OCI-LY1 (cell line): ENCODE measurements at regions not wholly inside any gene's neighbourhood (a gene's known extent, or its start where the extent isn't known, plus 50 kb on each side); places are given as distances from the start of the nearest gene placed in this dataset.

Experiments
- H2AFZ ChIP-seq: fragments of 200-600 bp; sonication (generic), shearing (Covaris generic); 2 replicates; pipeline ENCODE4 v1.6.0; 2014; ENCODE audit warnings: antibody characterized with exemption, mild to moderate bottlenecking, low read length
- H3F3A ChIP-seq: fragments of 200-600 bp; sonication (generic), shearing (Covaris generic); 2 replicates; pipeline ENCODE4 v1.6.0; 2014; ENCODE audit warnings: mild to moderate bottlenecking, antibody characterized with exemption, low read length, moderate library complexity; ENCODE audit not compliant: insufficient read depth
- H3K27ac ChIP-seq: fragments of 200-600 bp; sonication (generic); 2 replicates; pipeline ENCODE4 v1.5.1; 2014; ENCODE audit warnings: low read length, mixed run types, mild to moderate bottlenecking, low read depth; ENCODE audit not compliant: poor library complexity, severe bottlenecking
- H3K27me3 ChIP-seq: fragments of 200-600 bp; sonication (generic); 2 replicates; pipeline ENCODE4 v1.6.0; 2014; ENCODE audit warnings: antibody characterized with exemption, mild to moderate bottlenecking, low read length, moderate library complexity; ENCODE audit not compliant: insufficient read depth
- H3K36me3 ChIP-seq: fragments of 200-600 bp; sonication (generic); 2 replicates; pipeline ENCODE4 v1.6.1; 2014; ENCODE audit warnings: mild to moderate bottlenecking, antibody characterized with exemption, low read length, moderate library complexity, mixed read lengths; ENCODE audit not compliant: insufficient read depth
- H3K4me1 ChIP-seq: fragments of 200-600 bp; sonication (generic); 2 replicates; pipeline ENCODE4 v1.5.1; 2014; ENCODE audit warnings: mild to moderate bottlenecking, low read length, moderate library complexity; ENCODE audit not compliant: insufficient read depth, severe bottlenecking
- H3K4me2 ChIP-seq: fragments of 200-600 bp; sonication (generic), shearing (Covaris generic); 2 replicates; pipeline ENCODE4 v1.6.1; 2014; ENCODE audit warnings: low read length
- H3K4me3 ChIP-seq: fragments of 200-600 bp; sonication (generic); 2 replicates; pipeline ENCODE4 v1.5.1; 2014; ENCODE audit warnings: low read length, low read depth, mild to moderate bottlenecking, mixed read lengths; ENCODE audit not compliant: poor library complexity, severe bottlenecking
- H3K79me2 ChIP-seq: fragments of 200-600 bp; shearing (Covaris generic); 2 replicates; pipeline ENCODE4 v1.6.1; 2016; ENCODE audit warnings: mixed run types, low read length, mixed read lengths; ENCODE audit not compliant: insufficient read depth
- H3K9ac ChIP-seq: fragments of 200-600 bp; sonication (generic), shearing (Covaris generic); 2 replicates; pipeline ENCODE4 v1.6.1; 2014; ENCODE audit warnings: mild to moderate bottlenecking, low read length, mixed read lengths
- H3K9me2 ChIP-seq: fragments of 200-600 bp; sonication (generic), shearing (Covaris generic); 2 replicates; pipeline ENCODE4 v1.6.1; 2014; ENCODE audit warnings: low read depth, mild to moderate bottlenecking, low read length, mixed read lengths
- H3K9me3 ChIP-seq: fragments of 200-600 bp; shearing (Covaris generic); 2 replicates; pipeline ENCODE4 v1.6.1; 2014; ENCODE audit warnings: low read length, mixed read lengths
- H4K20me1 ChIP-seq: fragments of 200-600 bp; sonication (generic), shearing (Covaris generic); 2 replicates; pipeline ENCODE4 v1.6.0; 2016; ENCODE audit warnings: mild to moderate bottlenecking, low read length; ENCODE audit not compliant: insufficient read depth
- EZH2 ChIP-seq: fragments of 200-600 bp; sonication (generic), shearing (Covaris generic); IDR thresholded peaks from 2 replicates; pipeline ENCODE4 v1.8.0; 2017; ENCODE audit warnings: borderline replicate concordance, mixed run types, mild to moderate bottlenecking, antibody characterized with exemption, low read length, moderate library complexity, mixed read lengths
- TF ChIP-seq, protein P1 (sequence below): fragments of 200-600 bp; sonication (generic), shearing (Covaris generic); IDR thresholded peaks from 2 replicates; pipeline ENCODE4 v1.5.1; 2017; ENCODE audit warnings: mild to moderate bottlenecking, antibody characterized with exemption, low read length, moderate library complexity, mixed read lengths

DNA sequence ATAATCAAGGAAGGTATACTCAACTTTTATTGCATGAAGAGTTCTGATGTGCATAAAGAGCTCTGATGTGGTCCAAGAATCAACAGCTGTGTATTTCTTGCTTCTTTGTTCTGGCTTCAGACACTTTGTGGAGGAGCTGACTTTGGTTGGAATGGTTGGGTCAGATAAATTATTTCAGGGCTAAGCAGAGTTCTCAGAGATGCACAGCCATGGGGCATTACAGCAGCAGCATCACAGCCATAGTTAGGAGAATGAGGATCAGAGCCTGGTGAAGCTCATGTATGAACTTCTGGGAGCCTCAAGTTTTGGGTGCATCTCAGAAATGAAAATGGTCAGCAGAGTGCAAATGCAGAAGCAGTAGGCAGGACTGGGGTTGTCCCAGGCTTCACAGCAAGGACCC lies 267.4 kb upstream of the RUNX1 start:
- no peak overlapping the region for H2AFZ ChIP-seq
- H3K36me3 ChIP-seq, result no peaks in the 10 kb centered on the region
- H4K20me1 ChIP-seq, result no peaks in the 10 kb centered on the region
- no peak overlapping the region for H3K27ac ChIP-seq
- TF ChIP-seq, protein P1, sequence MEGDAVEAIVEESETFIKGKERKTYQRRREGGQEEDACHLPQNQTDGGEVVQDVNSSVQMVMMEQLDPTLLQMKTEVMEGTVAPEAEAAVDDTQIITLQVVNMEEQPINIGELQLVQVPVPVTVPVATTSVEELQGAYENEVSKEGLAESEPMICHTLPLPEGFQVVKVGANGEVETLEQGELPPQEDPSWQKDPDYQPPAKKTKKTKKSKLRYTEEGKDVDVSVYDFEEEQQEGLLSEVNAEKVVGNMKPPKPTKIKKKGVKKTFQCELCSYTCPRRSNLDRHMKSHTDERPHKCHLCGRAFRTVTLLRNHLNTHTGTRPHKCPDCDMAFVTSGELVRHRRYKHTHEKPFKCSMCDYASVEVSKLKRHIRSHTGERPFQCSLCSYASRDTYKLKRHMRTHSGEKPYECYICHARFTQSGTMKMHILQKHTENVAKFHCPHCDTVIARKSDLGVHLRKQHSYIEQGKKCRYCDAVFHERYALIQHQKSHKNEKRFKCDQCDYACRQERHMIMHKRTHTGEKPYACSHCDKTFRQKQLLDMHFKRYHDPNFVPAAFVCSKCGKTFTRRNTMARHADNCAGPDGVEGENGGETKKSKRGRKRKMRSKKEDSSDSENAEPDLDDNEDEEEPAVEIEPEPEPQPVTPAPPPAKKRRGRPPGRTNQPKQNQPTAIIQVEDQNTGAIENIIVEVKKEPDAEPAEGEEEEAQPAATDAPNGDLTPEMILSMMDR, result no peak
- no peak for TF ChIP-seq EZH2
- H3K27me3 ChIP-seq, result no peaks in the 10 kb centered on the region
- no peaks in the 10 kb centered on the region for H3K9me3 ChIP-seq
- H3K4me2 ChIP-seq, result no peak overlapping the region
- peaks cover 6% of the 10 kb centered on the region for H3K4me1 ChIP-seq
- H3F3A ChIP-seq, result no peaks in the 10 kb centered on the region
- no peak overlapping the region for H3K4me3 ChIP-seq
- no peak overlapping the region for H3K9ac ChIP-seq
- H3K79me2 ChIP-seq, result no peaks in the 10 kb centered on the region
- no peaks in the 10 kb centered on the region; the same call in 1 of the 2 replicates for H3K9me2 ChIP-seq

DNA sequence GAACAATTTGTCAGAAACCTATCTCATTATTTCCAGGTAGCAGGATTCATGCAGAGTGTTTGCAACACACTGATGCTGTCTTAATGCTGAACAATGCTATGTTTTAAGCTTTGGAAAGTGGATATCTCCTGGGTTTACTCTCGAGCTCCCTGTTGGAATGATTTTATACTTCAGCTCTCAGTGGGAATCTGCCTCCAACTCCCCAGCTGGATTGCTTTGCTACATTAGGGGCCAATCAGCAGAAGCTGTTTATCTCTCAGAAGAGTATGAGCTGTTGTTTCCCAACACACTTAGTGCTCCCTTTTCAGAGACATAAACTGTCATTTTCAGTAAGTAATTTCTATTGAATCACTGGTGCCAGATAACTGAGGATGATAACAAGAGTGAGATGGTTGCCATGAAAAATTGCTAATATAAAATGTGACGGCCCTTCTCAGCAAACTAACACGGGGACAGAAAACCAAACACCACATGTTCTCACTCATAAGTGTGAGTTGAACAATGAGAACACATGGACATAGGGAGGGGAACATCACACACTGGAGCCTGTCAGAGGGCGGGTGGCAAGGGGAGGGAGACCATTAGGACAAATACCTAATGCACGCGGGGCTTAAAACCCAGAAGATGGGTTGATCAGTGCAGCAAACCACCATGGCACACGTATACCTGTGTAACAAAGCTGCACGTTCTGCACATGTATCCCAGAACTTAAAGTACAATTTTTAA lies 265.9 kb upstream of the RUNX1 start:
- Histone ChIP-seq H3K27me3 (no peaks in the 10 kb centered on the region), H3K36me3 (no peaks in the 10 kb centered on the region), H2AFZ (no peak overlapping the region), H3K4me1 (peaks cover 3% of the 10 kb centered on the region), H3K4me3 (no peak overlapping the region), H3K9me2 (no peaks in the 10 kb centered on the region; the same call in 1 of the 2 replicates), H4K20me1 (no peaks in the 10 kb centered on the region), H3K9me3 (no peaks in the 10 kb centered on the region), H3K4me2 (no peak overlapping the region), H3K79me2 (no peaks in the 10 kb centered on the region), H3K27ac (no peak overlapping the region), H3K9ac (no peak overlapping the region), H3F3A (no peaks in the 10 kb centered on the region)
- TF ChIP-seq, protein P1, result no peak
- TF ChIP-seq EZH2, result no peak

DNA sequence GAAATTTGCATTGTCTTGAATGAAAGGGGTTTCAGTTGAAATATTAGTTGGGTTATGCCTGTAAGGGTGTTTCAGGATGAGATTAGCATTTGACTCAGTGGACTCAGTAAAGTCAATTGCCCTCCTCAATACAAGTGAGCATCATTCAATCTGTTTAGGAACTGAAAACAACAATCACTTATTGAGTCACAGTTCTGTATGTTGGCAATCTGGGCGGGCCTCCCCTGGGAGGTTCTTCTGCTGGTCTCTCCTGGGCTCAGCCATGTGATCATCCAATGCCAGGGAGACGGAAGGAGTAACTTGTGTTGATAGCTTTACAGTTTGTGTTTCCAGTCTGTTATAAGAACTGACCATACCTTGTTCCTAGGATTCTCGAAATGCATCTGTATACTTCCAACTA lies 262.9 kb upstream of the RUNX1 start:
- Histone ChIP-seq H3K4me1 (no peaks in the 10 kb centered on the region), H3K4me3 (no peak overlapping the region), H3K79me2 (no peaks in the 10 kb centered on the region), H3K9me2 (no peaks in the 10 kb centered on the region), H3K9me3 (no peaks in the 10 kb centered on the region), H3K27me3 (no peaks in the 10 kb centered on the region), H3K4me2 (no peak overlapping the region), H4K20me1 (no peaks in the 10 kb centered on the region), H3K27ac (no peak overlapping the region), H3K9ac (no peak overlapping the region), H2AFZ (no peak overlapping the region), H3K36me3 (no peaks in the 10 kb centered on the region), H3F3A (no peaks in the 10 kb centered on the region)
- TF ChIP-seq EZH2, result no peak

DNA sequence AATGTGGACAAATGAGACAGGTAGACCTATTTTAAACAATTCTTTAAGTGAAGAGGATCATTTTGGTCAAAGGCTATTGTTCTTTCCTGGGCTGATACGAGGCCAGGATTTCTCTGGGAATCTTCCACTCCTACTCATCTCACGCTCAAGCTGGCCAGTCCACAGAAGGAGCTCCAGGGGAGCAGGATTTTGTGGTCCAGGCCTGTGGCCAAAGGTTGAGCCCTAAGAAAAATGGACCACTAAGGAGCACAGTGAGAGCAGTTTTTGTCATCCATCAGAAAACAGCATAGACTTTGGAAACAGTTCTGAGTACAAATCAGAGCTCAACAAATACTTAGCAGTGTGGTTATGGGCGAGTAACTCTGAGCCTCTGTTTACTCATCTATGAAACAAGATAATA lies 260.2 kb upstream of the RUNX1 start:
- no peaks in the 10 kb centered on the region for H3F3A ChIP-seq
- no peaks in the 10 kb centered on the region for H3K9me3 ChIP-seq
- no peaks in the 10 kb centered on the region for H3K79me2 ChIP-seq
- no peak overlapping the region for H3K4me2 ChIP-seq
- no peak overlapping the region for H3K9ac ChIP-seq
- no peaks in the 10 kb centered on the region for H4K20me1 ChIP-seq
- no peaks in the 10 kb centered on the region for H3K9me2 ChIP-seq
- TF ChIP-seq, protein P1, result no peak
- no peak for TF ChIP-seq EZH2
- no peak overlapping the region for H2AFZ ChIP-seq
- no peak overlapping the region for H3K4me3 ChIP-seq
- peaks cover 4% of the 10 kb centered on the region for H3K4me1 ChIP-seq
- H3K27ac ChIP-seq, result no peak overlapping the region
- no peaks in the 10 kb centered on the region for H3K27me3 ChIP-seq
- no peaks in the 10 kb centered on the region for H3K36me3 ChIP-seq
